Astrocyte of the cerebellum (primary cell): ENCODE measurements at regions not wholly inside any gene's neighbourhood (a gene's known extent, or its start where the extent isn't known, plus 50 kb on each side); places are given as distances from the start of the nearest gene placed in this dataset.
"Not testable (repeated sequence)": the region's sequence is repeated elsewhere in the genome, so short reads cannot be mapped to it uniquely, and the experiment has no call there.

Experiments
- DNase-seq: peaks from one replicate; pipeline ENCODE4 v3.0.0-alpha.2; 2011; ENCODE audit warnings: low read depth
- H3K4me3 ChIP-seq: 2 replicates; pipeline ENCODE4 v1.5.1; 2011; ENCODE audit warnings: mild to moderate bottlenecking, low read depth, low read length, moderate library complexity
- CTCF ChIP-seq: IDR thresholded peaks from 2 replicates; pipeline ENCODE4 v1.5.1; 2012; ENCODE audit warnings: low read length, low read depth, moderate library complexity, mild to moderate bottlenecking; ENCODE audit errors: missing control alignments
- in situ Hi-C: cut with HindIII; loops from 2 replicates; pipeline ENCODE4 v1.10.0; 2017; ENCODE audit warnings: low sequenced_read_pairs

- TF ChIP-seq CTCF: no peak
- H3K4me3 ChIP-seq: no peak overlapping the region
- no peak for DNase-seq
- in situ Hi-C loops: no loop called here
Measured at GRCh38 chr7:110308791-110309190, 782.1 kb upstream of the LRRN3 start.

- no peak for TF ChIP-seq CTCF
- in situ Hi-C loops: no loop called here
- no peak for DNase-seq
- no peak overlapping the region for H3K4me3 ChIP-seq
Measured at GRCh38 chr7:110309941-110310340, 781.0 kb upstream of the LRRN3 start.

- peak; percentile 12 for DNase-seq
- in situ Hi-C loops: no loop called here
- H3K4me3 ChIP-seq: no peak overlapping the region
- TF ChIP-seq CTCF: no peak
Measured at GRCh38 chr7:110311556-110311955, 779.4 kb upstream of the LRRN3 start.

- in situ Hi-C loops: no loop called here
- TF ChIP-seq CTCF: no peak
Measured at GRCh38 chr7:110317541-110318265, 773.2 kb upstream of the LRRN3 start.

GRCh38 chr7:110320285-110320684 lies 770.6 kb upstream of the LRRN3 start:
- in situ Hi-C loops, H3K4me3 ChIP-seq, DNase-seq: not testable (repeated sequence)

More at GRCh38 chr7:110317541-110318265, 773.2 kb upstream of the LRRN3 start:
- H3K4me3 ChIP-seq: no peak overlapping the region
- DNase-seq: peak; percentile 13

- no peak for DNase-seq
- H3K4me3 ChIP-seq: no peak overlapping the region
- TF ChIP-seq CTCF: no peak
- in situ Hi-C loops: no loop called here
Measured at GRCh38 chr7:110322796-110323195, 768.1 kb upstream of the LRRN3 start.

- TF ChIP-seq CTCF: no peak
- in situ Hi-C loops: no loop called here
- DNase-seq: no peak
- no peak overlapping the region for H3K4me3 ChIP-seq
Measured at GRCh38 chr7:110326966-110327365, 764.0 kb upstream of the LRRN3 start.
